Spleen (tissue), 11 donors: ENCODE measurements at regions not wholly inside any gene's neighbourhood (a gene's known extent, or its start where the extent isn't known, plus 50 kb on each side); places are given as distances from the start of the nearest gene placed in this dataset.

Experiments
- DNase-seq: peaks from one replicate; pipeline ENCODE4 v3.0.0-alpha.2; 2020
- H3K27ac ChIP-seq, 8 donors: fragments of 200-600 bp; sonication (generic) in 7 of 8; 1 replicate in 4 of 8; 2 replicates in 4 of 8; pipeline versions ENCODE4 v1.5.0 to v1.8.0; 2016 to 2021; ENCODE audit warnings: inconsistent platforms in 4 of 8, mild to moderate bottlenecking in 4 of 8, moderate library complexity in 1 of 8
- H3K27me3 ChIP-seq, 7 donors: fragments of 200-600 bp; sonication (generic) in 6 of 7; replicated peaks in 1 of 7; 1 replicate in 4 of 7; 2 replicates in 3 of 7; pipeline versions ENCODE4 v1.5.0 to v1.8.0; 2016 to 2021; ENCODE audit warnings: inconsistent platforms in 3 of 7, mild to moderate bottlenecking in 1 of 7
- H3K36me3 ChIP-seq, 6 donors: fragments of 200-600 bp; sonication (generic) in 5 of 6; 1 replicate in 4 of 6; 2 replicates in 2 of 6; pipeline versions ENCODE4 v1.5.0 to v1.8.0; 2016 to 2021; ENCODE audit warnings: inconsistent platforms in 2 of 6
- H3K4me1 ChIP-seq, 6 donors: fragments of 200-600 bp; sonication (generic) in 5 of 6; 1 replicate in 3 of 6; 2 replicates in 3 of 6; pipeline versions ENCODE4 v1.5.0 to v1.8.0; 2016 to 2021; ENCODE audit warnings: inconsistent platforms in 3 of 6
- H3K4me3 ChIP-seq, 8 donors: fragments of 200-600 bp; sonication (generic) in 7 of 8; 1 replicate in 4 of 8; 2 replicates in 4 of 8; pipeline versions ENCODE4 v1.5.0 to v1.8.0; 2016 to 2021; ENCODE audit warnings: inconsistent platforms in 4 of 8, mild to moderate bottlenecking in 4 of 8, moderate library complexity in 2 of 8
- H3K9me3 ChIP-seq, 8 donors: fragments of 200-600 bp; sonication (generic) in 7 of 8; 1 replicate in 4 of 8; 2 replicates in 4 of 8; pipeline versions ENCODE4 v1.5.0 to v1.8.0; 2016 to 2021; ENCODE audit warnings: inconsistent platforms in 4 of 8
- POLR2A ChIP-seq, 3 donors: fragments of 450-650 bp; IDR thresholded peaks; one replicate each; pipeline ENCODE4 v1.5.1; 2017; ENCODE audit warnings: antibody characterized with exemption in 3 of 3, mild to moderate bottlenecking in 1 of 3
- POLR2AphosphoS5 ChIP-seq, 3 donors: sonication (generic); formaldehyde crosslinking; IDR thresholded peaks; one replicate each; pipeline ENCODE4 v1.5.1; 2017; ENCODE audit warnings: antibody characterized with exemption in 3 of 3
- WGBS, 5 donors: extraction: QIAGEN DNeasy Blood & Tissue Kit in 3 of 5; methylation state at CpG; one replicate each; pipeline versions ENCODE4 v1.1.5 to v1.1.7; 2013 to 2018; 5-methylcytosine and 5-hydroxymethylcytosine counted together
- intact Hi-C: fragments of 100-400 bp; cut with DNase I; formaldehyde crosslinking; loops from one replicate; pipeline ENCODE4 v1.15.0; 2023; ENCODE audit warnings: low total_unique reads
- TF ChIP-seq, protein P1 (sequence below), 11 experiments: fragments of 200-600 bp in 7 of 11; fragments of 450-650 bp in 4 of 11; sonication (generic) in 4 of 11; IDR thresholded peaks in 8 of 11; conservative IDR thresholded peaks in 3 of 11; 1 replicate in 7 of 11; 2 replicates in 4 of 11; pipeline versions ENCODE4 v1.4.0 to v1.8.0; 2016 to 2021; ENCODE audit warnings: antibody characterized with exemption in 11 of 11, inconsistent platforms in 4 of 11, mild to moderate bottlenecking in 1 of 11
- donor health status: healthy with polysubstance abuse.
- donor health status: DM: no; HTN: no; CAD: no; lungs with moderate emphysema.
- donor health status: DM: no; HTN: no; CAD: no.
- donor health status: Bipolar disorder and iron deficiency.
- donor health status: healthy.
- donor health status: DM: no; HTN: no; CAD: no.
- donor health status: DM: yes; HTN: yes; CAD: no.

DNA sequence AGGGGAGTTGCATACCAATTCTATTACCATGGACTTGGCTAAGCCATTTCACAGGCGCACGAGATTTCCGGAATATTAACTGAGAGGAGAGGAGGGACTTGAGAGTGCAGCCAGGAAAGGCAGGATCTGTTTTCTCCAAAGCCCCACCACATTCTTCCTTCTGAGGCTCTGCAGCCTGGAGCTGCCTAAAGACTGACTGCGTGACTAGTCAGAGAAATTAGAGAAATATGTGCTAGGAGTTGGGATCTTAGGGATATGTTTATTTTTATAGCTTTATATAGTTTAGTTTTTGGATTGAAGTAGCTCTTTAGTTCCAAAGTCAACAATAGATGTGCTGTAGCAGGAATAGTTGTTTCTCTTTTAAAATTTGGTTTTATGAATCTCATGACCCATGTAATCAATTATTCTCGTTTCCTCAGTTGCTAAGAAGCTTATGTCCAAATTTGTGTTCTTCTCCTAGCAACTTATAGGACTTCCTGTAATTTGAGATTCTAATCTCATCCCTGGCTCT, 300.1 kb upstream of the DDX53 start:
- H3K27me3 ChIP-seq: no peaks in the 10 kb centered on the region
- H3K4me1 ChIP-seq: no peaks in the 10 kb centered on the region
- no peak overlapping the region for H3K27ac ChIP-seq
- WGBS, 5 donors: 38 to 54% (median 51%) methylated on average over 5 of the region's 5 CpGs
- TF ChIP-seq, protein P1, sequence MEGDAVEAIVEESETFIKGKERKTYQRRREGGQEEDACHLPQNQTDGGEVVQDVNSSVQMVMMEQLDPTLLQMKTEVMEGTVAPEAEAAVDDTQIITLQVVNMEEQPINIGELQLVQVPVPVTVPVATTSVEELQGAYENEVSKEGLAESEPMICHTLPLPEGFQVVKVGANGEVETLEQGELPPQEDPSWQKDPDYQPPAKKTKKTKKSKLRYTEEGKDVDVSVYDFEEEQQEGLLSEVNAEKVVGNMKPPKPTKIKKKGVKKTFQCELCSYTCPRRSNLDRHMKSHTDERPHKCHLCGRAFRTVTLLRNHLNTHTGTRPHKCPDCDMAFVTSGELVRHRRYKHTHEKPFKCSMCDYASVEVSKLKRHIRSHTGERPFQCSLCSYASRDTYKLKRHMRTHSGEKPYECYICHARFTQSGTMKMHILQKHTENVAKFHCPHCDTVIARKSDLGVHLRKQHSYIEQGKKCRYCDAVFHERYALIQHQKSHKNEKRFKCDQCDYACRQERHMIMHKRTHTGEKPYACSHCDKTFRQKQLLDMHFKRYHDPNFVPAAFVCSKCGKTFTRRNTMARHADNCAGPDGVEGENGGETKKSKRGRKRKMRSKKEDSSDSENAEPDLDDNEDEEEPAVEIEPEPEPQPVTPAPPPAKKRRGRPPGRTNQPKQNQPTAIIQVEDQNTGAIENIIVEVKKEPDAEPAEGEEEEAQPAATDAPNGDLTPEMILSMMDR (IDR thresholded peaks at IDR 0.05 in 8 of 11, conservative IDR thresholded peaks at IDR 0.05 in 3 of 11): no peak
- TF ChIP-seq POLR2AphosphoS5 (IDR thresholded peaks at IDR 0.05) (no peak), POLR2A (IDR thresholded peaks at IDR 0.05) (no peak)
- peaks cover 0 to 8% (median 0%) of the 10 kb centered on the region in 8 donors for H3K9me3 ChIP-seq
- H3K36me3 ChIP-seq: no peaks in the 10 kb centered on the region
- DNase-seq: no peak
- H3K4me3 ChIP-seq: no peak overlapping the region
- intact Hi-C loops: no loop called here

DNA sequence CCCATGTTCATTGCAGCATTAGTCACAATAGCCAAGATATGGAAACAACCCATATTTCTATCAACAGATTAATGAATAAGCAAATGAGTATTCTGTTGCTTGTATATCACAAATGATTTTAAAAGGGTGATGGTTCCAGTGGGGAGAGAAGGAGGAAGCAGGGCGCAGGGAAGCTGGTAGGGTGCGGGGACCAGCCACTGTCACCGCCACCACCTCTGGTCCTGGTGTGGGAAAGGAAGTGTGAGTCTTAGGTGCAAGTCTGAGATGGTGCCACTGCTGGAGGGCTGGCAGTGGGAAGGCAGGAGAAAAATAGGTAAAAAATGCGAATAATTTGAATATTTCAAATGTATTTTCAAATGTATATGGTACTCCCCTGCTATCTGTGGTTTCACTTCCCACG, 286.8 kb upstream of the DDX53 start:
- Histone ChIP-seq H3K27me3 (peaks cover 0 to 4% (median 0%) of the 10 kb centered on the region in 7 donors), H3K36me3 (no peaks in the 10 kb centered on the region), H3K4me3 (no peak overlapping the region), H3K4me1 (no peaks in the 10 kb centered on the region), H3K27ac (no peak overlapping the region), H3K9me3 (no peaks in the 10 kb centered on the region)
- WGBS, 5 donors: 72 to 95% (median 89%) methylated on average over 5 of the region's 5 CpGs
- intact Hi-C loops: no loop called here
- no peak for DNase-seq
- TF ChIP-seq, protein P1 (IDR thresholded peaks at IDR 0.05 in 8 of 11, conservative IDR thresholded peaks at IDR 0.05 in 3 of 11): no peak
- TF ChIP-seq POLR2A (IDR thresholded peaks at IDR 0.05) (no peak), POLR2AphosphoS5 (IDR thresholded peaks at IDR 0.05) (no peak)

DNA sequence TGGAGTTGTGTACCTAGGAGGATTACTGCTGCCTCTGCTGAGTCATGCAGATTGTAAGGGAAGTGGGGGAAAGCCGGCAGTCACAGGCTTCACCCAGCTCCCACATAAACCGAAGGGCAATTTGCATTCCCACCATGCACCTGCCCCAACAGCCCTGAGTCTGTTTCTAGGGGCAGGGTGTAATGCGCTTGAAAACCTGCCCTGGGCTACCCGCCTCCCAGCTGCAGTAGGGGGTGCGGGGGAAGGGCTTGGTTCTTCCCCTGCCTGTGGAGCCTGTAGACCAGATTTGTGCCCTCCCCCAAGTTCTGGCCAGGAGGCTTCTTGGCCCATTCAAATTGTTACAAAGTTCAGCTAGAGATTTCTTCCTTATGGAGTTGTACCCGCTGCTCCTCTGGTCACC, 269.2 kb upstream of the DDX53 start:
- Histone ChIP-seq H3K36me3 (no peaks in the 10 kb centered on the region), H3K4me1 (no peaks in the 10 kb centered on the region), H3K9me3 (no peaks in the 10 kb centered on the region), H3K4me3 (no peak overlapping the region), H3K27me3 (peaks cover 0 to 3% (median 0%) of the 10 kb centered on the region in 7 donors), H3K27ac (no peak overlapping the region)
- intact Hi-C loops: no loop called here
- TF ChIP-seq POLR2AphosphoS5 (IDR thresholded peaks at IDR 0.05): no peak
- TF ChIP-seq POLR2A (IDR thresholded peaks at IDR 0.05): no peak
- no peak for DNase-seq
- WGBS, 5 donors: 64 to 97% (median 86%) methylated on average over 2 to 6 of the region's 6 CpGs

DNA sequence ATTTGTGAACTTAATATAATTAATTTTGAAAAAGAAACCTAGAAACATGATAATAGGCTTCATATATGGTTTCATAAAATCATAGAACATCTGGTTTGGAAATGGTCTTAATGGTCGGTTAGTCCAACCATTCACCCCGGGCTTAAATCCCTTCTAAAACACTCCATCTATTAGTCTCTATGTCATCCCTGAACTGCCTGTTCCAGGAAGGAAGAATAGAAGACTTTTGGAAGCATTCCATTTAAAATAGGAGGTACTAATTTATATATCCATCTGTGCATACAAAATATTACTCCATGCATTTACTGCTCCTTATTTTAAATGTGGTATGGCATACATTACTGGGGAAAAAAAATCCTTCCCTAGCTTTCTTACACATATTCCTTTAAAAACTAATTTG, 262.2 kb upstream of the DDX53 start:
- H3K9me3 ChIP-seq: no peaks in the 10 kb centered on the region
- 72 to 86% (median 76%) methylated on average over 2 of the region's 2 CpGs for WGBS, 5 donors
- no peaks in the 10 kb centered on the region for H3K36me3 ChIP-seq
- H3K27ac ChIP-seq: no peak overlapping the region
- no peak for TF ChIP-seq POLR2AphosphoS5 (IDR thresholded peaks at IDR 0.05)
- TF ChIP-seq POLR2A (IDR thresholded peaks at IDR 0.05): no peak
- TF ChIP-seq, protein P1 (IDR thresholded peaks at IDR 0.05 in 8 of 11, conservative IDR thresholded peaks at IDR 0.05 in 3 of 11): no peak
- no peaks in the 10 kb centered on the region for H3K27me3 ChIP-seq
- DNase-seq: no peak
- no peak overlapping the region for H3K4me3 ChIP-seq
- H3K4me1 ChIP-seq: no peaks in the 10 kb centered on the region
- intact Hi-C loops: no loop called here

DNA sequence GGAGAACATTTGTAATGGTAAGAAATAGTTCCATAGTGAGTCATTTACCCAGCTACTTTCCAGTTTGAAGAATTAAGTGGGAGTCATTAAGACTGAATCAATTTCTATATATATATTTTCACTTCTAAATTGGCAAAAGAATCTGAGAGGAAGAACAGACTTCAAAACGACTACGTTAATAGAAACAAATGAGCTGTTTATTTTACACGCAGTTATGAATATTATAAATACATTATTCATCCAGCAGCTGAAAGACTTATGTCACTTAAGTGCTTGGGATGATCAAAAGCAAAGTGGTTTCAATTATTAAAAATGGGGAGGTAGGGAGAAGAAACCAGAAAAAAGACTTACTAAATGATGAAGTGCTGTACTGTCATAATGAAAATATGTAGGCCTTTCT, 260.5 kb upstream of the DDX53 start:
- Histone ChIP-seq H3K27ac (no peak overlapping the region), H3K9me3 (no peaks in the 10 kb centered on the region), H3K36me3 (no peaks in the 10 kb centered on the region), H3K27me3 (no peaks in the 10 kb centered on the region), H3K4me3 (no peak overlapping the region), H3K4me1 (no peaks in the 10 kb centered on the region)
- TF ChIP-seq POLR2AphosphoS5 (IDR thresholded peaks at IDR 0.05): no peak
- TF ChIP-seq, protein P1 (IDR thresholded peaks at IDR 0.05 in 8 of 11, conservative IDR thresholded peaks at IDR 0.05 in 3 of 11): no peak
- no peak for TF ChIP-seq POLR2A (IDR thresholded peaks at IDR 0.05)
- WGBS, 5 donors: 68 to 89% (median 69%) methylated on average over 3 of the region's 3 CpGs
- no peak for DNase-seq
- intact Hi-C loops: no loop called here
